GM21825 (cell line): ENCODE measurements at regions not wholly inside any gene's neighbourhood (a gene's known extent, or its start where the extent isn't known, plus 50 kb on each side); places are given as distances from the start of the nearest gene placed in this dataset.

ENCODE experiments used
- ATAC-seq: cut with Tn5 transposase; IDR thresholded peaks from one replicate; pipeline ENCODE4 v1.9.1; 2021; ENCODE audit warnings: mild to moderate bottlenecking, moderate library complexity; ENCODE audit not compliant: unreplicated experiment

DNA sequence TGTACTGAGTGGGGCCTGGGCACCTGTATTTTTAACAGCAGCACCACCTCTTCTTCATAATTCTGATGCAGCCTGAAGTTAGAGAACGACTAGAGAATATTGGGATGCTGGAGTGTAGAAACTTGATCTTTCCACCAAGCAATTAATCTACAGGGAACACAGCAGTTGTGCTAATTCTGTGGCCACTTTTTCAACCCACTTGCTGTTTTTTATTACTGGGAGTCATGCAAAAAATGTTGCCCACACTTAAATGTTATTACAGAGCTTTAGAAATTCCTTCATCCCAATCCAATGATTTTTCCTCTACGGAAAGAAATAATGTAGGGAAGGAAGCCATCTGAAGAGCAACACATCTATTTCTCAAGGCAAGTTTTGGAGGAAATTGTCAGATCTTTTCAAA is 190.9 kb upstream of the TUT7 start:
- ATAC-seq = no peak

DNA sequence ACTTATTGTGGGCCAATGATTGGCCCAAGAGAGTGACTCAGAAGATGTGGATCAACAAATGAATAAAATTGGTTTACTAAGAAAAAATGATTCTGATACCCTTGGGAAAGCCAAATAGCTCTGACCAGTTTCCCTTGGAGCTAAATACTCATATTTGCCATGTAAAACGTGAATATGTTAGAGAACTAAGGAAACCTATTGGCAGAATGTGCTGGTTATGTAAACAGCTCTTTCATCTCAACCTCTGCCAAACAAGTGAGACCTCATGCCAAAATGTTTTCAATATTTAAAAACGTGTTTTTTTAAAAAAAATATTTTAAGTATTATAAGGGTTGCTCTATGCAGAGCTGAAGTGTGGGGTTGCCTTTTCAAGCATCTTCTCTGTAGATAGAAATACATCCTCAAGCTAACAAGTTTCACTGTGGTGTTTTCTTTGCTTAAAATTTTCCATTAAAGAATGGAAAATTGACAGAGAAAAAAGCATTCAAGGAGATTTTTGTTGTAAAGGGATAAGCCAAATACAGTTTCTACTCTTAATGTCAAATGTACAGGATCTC is 186.9 kb upstream of the TUT7 start:
- no peak for ATAC-seq

DNA sequence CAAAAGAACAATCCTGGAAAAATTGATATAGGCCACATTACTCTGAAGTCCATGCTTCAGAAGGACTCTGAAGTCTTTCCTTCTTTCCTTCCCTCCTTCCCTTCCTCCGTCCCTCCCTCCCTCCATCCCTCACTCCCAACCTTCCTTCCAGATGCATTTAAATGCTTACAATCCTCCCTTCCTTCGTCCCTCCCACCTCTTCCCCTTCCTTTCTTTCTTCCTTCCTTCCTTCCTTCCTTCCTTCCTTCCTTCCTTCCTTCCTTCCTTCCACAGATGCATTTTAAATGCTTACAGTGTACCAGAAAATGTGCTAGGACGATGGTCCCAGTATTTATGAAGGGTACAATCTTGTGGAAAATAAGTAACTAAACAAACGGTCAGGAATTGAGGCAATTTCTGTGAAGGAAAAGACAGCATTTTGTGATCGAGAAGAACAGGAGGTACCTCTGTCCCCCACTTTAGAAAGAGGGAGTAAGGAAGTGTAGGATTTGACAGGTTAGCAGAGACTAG is 181.3 kb upstream of the TUT7 start:
- ATAC-seq = no peak

DNA sequence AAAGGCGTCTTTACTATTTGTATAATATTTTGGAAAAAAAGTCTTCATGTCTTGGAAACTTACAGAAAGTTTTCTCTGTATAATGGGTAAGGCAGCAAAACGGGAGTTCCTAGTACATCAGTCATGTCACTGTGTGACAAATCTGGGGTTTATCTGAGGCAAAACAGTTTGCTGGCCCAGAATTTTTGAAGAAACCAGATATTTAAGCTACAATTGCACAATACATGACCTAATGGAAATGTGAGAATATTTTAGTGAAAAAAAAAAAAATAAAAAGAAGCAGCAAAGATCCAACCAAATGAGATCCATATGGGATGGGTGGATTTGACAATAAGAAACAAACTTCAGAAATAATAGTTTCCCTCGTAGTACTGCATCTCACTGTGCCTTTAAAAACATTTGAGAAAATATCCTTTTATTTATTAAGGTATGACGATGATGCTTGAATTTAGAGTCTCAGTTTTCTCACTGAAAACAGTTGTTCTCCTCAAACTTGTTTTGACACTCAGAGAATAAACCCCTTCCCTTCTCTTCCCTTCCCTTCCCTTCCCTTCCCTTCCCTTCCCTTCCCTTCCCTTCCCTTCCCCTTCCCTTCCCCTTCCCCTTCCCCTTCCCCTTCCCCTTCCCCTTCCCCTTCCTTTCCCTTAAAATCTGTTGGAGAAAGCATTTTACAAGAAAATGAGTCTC is 180.5 kb upstream of the TUT7 start:
- no peak for ATAC-seq

DNA sequence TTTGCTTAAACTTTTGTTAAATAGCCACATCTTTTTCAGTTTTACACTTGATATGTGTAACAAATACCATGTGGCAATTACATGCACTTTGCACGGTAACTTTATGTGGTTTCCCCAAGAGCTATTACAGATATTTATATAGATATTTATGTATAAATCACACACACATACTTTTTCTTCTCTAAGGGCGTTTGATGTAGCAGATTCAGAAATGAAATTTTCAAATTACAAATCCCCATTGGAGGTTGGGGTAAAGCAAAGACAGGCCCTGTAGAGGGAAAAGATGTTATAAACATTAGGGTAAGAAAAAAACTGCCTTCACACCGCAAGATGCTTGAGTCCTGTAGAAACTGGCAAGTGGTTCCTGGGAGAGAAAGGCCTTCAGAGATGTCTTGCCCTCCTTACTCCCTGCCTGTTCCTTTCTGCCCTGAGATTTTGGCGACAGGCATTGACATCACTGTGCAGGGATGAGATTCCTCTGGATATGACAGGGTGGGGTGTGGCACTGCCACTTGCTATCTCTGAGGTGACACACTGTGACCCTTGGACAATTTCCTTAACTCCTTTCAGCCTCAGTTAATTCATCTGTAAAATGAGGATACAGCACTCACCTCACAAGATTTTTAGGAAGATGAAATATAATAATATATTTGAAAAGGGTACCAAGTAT is 177.9 kb upstream of the TUT7 start:
- no peak for ATAC-seq

DNA sequence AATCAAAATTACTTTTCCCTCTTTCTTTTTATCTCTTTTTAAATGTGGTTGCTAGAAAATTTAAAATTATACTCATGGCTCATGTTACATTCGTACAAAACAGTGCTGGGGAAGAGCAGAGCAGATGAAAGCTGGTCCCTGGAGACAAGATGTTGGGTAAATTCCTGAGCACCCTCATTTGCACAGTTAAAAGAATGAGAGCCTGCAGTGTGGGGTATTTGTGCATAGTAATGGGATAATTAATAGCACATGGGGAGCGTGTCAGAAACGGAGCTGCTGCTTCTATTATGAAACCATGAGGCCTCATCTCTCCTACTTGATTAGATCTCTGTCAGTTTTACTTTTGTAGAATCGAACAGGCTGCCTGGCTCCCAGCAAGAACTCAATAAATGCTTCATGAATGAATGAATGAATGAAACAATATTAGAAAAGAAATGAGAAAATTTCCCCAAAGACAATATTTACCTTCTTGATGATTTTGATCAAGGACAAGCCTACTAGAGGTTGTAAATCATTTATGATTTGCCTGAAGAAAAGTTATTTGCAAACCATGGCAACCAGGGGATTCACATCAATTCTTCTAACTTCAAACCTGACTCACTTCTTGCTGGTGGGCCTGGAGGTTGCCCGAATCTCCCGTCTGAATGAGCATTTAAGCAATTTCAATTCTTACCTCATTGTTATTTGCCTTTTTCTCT is 177.2 kb upstream of the TUT7 start:
- no peak for ATAC-seq

DNA sequence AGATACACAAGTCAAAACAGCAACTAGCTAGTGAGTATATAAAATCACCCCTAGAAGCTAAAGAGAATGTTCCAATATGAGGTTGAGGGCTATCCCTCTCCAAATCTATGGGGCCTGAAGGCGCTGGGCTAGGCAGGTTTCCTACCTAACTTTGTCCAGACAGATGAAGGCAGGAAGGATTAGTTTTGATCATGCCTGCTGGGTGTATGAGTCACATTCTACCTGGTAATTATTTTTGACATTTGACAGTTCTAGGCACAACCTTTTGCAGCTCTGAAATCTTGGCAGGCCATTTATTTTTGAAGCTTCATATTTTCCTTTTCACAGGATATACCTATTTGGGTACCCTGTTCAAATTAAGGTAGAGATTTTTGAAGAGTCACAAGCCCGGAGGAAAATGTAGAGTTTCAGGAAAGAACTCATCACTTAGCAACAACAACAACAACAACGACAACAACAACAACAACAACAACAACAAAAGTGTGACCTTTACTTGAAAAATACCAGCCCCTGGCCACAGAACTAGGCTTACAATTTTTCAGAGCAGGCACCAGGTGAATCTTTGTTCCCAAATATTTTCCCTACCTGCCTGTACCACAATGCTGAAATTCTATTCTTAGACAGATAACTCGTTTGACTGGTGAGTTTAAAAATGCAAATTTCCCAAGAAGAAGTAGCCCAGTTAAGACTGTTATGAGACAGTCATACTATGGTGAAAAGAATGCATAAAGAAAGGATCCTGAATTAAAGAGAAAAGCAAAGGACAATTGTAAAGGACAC is 175.5 kb upstream of the TUT7 start:
- ATAC-seq = no peak

DNA sequence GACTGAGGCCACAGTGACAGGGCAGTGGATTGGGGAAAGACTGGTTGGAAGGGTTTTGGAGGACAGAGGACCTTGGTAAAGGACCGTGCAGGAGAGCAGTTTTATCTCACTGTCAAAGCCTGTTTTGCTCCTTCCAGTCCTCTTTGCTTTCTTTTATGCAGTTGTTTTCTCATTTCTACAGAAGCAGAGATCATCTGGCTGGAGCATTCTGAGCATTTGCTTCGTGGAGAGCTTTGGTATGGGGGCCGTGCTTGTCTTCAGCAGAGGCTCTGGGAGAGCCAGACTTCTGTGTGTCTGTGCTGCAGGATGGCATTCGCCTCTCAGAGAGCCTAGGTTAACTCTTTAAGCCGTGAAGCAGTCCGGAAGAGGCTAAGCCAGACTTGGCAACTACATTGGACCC is 171.8 kb upstream of the TUT7 start:
- ATAC-seq = no peak

DNA sequence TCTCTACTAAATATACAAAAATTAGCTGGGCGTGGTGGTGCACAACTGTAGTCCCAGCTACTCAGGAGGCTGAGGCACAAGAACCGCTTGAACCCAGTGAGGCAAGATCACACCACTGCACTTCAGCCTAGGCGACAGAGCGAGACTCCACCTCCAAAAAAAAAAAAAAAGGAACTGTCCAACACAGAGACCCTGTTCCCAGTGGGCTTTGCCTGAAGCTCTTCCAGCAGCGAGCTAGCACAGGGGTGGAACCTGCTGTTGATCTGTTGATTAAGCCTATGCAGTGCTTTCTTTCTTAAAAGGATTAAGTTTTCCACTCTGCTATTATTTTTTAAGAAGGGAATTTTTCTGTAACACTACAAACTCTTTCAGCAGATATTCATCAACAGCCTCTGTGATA is 171.0 kb upstream of the TUT7 start:
- ATAC-seq = no peak

DNA sequence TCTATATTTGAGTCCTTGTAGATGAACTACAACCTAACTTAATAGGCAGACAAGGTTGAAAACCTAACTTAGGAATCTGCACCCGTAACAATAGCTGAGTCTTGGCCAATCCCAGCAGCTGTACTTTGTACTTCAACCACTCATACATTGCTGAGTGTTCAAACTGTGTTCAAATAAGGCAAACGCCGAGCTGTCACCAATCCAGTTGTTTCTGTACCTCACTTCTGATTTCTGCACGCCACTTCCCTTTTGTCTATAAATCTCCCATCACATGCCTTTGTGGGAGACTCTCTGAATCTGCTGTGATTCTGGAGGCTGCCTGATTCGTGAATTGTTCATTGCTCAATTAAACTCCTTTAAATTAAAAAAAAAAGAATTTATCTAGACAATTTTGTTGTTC is 167.8 kb upstream of the TUT7 start:
- ATAC-seq = no peak

DNA sequence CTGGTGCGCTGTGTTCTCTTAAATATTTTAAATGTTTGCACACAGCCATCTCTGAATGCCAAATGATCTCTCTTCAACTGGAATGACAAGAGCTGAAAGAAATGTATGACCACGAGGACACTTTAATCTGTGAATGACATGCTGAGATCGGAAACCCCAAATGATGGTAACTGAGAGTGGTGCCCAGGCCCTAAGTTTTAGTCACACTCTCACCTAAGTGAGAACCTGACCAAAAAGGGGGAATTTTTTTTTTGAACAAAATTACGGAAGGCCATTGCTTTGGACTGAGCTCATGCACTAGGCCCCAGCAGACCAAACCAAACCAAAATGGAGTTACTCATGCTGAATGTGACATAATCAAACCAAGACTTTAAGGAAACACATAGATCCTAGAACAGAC is 167.1 kb upstream of the TUT7 start:
- no peak for ATAC-seq

DNA sequence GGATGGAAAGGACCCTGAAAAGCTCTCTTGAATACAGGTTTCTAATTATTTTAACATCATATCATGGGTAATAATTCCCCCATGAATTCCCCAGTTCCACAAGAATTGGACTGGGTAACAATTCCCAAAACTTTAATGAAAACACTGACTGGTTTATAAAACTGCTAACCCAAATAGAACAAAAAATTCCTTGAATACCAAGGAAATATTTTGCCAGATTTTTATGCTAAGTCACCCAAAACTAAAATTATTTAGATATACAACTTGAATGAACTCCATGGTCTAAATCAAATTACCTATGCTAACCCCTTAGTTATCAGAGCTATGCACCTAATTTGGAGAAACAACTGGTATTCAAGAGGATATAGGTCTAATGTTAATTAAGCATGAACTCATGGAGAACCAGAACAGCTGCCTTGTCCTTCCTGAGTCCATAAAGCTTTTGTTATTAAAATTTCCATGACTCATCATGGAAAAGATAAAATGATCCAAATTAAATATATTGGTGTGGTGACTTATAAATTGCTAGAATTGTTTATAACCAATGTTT is 164.9 kb upstream of the TUT7 start:
- ATAC-seq = no peak

DNA sequence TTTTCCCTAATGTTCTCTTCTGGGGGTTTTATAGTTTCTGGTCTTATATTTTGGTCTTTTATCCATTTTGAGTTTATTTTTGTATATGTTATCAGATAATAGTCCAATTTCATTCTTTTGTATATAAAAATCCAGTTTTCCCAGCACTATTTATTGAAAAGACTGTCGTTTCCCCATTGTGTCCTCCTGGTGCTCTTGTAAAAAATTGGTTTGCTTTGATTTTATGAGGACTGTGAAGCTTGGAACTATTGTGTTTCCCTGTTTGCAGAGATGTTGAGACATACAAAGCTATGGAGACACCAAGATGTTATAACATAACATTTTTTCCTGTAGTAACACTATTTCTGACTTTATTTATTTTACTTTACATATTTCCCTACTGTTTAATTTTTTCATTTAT is 163.3 kb upstream of the TUT7 start:
- ATAC-seq = no peak

DNA sequence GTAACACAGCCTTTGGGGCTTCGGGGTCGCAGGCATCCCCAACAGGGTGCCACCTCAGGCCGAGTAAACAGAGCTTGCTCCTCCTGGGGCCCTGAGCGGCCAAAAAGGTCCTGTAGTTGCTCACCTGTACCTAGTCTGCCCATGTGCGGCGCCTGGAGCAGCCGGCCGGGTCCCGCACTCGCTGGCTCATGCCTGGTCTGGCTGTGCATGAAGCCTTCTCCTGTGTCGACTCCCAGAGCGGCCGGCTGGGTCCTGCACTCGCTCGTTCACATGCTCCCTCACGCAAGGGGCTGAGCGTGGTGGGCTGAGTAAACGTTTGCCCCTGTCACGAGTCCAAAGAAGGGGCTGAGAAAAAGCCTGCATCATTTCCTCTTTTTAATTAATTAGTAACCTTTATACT is 162.4 kb upstream of the TUT7 start:
- no peak for ATAC-seq

DNA sequence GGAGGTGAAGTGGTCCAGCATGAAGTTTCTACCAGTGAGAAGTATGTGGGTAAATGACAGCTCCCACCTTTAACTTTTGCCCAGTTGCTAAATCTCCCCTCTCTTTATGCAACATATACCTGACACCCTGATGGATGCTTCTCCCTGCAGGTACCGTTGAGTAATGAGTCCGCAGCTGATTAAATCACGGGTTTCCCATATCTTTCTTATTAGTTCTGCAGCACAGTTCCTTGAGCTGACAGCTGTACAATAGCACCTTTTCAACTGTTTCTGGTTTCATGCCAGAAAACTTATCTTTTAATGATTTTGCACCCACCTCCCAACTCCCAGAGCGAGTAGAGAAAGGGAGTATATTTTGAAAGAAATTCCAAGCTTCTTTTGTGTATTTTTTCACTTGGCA is 161.0 kb upstream of the TUT7 start:
- ATAC-seq = no peak

DNA sequence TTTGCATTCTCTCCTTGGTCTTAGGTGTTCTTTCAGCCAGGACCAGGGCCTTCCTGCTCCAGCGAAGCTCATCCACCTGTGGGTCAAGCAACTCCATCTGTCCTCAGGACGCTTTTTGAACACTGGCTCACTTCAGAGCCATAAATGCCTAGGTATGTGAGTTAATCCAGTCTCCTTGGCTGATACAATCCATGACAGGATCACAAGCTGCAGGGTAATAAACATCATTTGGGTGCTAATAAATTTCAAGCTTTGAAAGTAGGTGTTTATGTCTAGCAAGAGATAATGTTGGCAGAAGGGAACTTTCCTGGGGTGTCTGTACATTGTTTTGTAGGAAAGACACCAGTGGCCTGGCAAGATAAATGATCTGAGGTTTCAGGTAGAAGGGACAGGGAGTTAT is 159.2 kb upstream of the TUT7 start:
- ATAC-seq = no peak

DNA sequence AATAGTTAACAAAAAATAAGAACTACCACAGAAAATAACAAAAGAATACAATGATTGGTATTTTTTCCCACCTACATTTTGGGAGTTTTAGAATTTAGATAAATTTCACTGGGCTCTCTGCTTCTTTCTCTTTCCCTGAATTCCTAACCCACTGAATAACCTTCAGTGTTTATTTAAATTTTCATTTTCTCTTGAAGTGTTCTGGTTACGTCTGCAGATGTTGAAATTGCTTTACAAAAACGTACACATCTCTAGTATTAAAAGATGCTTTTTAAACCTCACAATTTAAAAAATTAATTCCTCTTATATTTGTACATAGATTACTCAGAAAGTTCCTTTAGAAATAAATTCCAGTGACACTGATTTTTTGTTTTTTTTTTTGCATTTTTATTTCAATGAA is 158.7 kb upstream of the TUT7 start:
- ATAC-seq = no peak

DNA sequence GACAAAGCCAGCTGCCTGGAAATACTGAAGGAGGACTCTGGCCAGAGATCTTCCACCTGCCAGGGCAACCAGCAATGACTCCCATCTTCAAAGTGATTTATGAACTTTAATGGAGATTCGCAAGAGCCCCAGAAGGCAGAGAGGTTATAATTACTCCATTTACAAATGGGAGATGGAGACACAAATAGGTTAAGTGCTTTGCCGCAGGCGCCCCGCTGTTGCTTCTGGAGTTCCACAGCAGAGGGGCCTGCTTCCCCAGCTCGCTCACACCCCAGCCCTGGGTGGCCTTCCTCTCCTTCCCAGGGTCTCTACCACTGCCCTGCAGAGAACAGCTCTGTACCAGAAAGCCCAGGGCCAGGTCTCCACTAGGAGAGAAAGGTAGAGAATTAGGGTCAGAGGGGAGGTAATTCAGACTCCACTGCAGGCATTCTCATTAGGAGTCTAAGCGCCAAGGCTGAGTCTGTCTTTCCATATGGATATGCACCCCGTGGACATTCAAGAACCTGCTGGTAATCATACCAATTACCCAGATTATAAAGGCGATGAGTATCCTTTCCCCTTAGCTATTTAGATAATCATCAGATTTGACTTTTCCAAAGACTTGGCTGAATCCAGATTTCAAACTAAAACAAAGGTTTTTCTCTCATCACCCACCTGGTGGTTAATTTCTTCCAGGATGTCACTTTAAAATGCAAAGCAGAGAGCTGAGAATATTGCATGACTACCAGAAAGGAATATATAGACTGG is 157.6 kb upstream of the TUT7 start:
- no peak for ATAC-seq

DNA sequence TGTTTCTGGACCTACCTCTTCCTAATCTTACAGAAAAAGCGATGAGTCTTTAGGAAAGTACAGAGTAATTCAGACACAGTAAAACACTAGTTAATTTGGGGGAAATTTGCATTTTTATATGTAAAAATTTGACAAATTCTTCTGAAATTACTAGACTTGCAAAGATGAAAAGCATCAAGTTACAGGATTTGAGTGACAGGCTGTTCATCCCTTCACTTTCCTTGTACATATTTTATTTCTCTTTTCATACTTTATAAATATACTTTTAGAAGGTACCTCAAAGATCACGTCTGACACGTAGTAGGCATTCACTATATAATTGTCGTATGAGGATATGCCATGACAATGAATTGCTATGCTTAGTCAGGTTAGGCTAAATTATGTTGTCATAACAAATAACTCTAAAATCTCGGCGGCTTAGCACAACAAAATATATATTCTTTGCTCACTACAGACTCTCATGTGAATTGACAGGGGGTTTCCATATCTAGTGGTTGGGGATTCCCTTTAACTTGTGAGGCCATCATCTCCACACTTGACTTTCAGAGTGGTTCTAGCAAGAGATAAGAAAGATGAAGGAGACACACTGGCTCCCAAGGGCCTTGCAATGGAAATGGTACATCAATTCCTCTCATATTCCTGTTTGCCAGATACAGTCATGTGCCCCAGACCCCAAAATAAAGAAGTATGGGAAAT is 154.1 kb upstream of the TUT7 start:
- ATAC-seq = no peak
